BE2C (cell line): ENCODE measurements at regions not wholly inside any gene's neighbourhood (a gene's known extent, or its start where the extent isn't known, plus 50 kb on each side); places are given as distances from the start of the nearest gene placed in this dataset.
"Not testable (repeated sequence)": the region's sequence is repeated elsewhere in the genome, so short reads cannot be mapped to it uniquely, and the experiment has no call there.

Source experiments
- DNase-seq: peaks from one replicate; pipeline ENCODE4 v3.0.0-alpha.2; 2020
- H3K27me3 ChIP-seq: fragments of 250-450 bp; sonication (Bioruptor Pico); 2 replicates; pipeline ENCODE4 v1.5.1; 2020; ENCODE audit warnings: mild to moderate bottlenecking
- H3K36me3 ChIP-seq: fragments of 250-450 bp; sonication (Bioruptor Pico); 2 replicates; pipeline ENCODE4 v1.5.1; 2020; ENCODE audit warnings: mild to moderate bottlenecking
- H3K4me1 ChIP-seq: fragments of 250-450 bp; sonication (Bioruptor Pico); 2 replicates; pipeline ENCODE4 v1.5.1; 2020
- H3K4me3 ChIP-seq: 2 replicates; pipeline ENCODE4 v1.5.1; 2011; ENCODE audit warnings: low read depth, low read length
- H3K9me3 ChIP-seq: fragments of 250-450 bp; sonication (Bioruptor Pico); 2 replicates; pipeline ENCODE4 v1.5.1; 2020
- CTCF ChIP-seq: IDR thresholded peaks from 2 replicates; pipeline ENCODE4 v1.5.1; 2012; ENCODE audit warnings: mild to moderate bottlenecking, low read depth, low read length

DNA sequence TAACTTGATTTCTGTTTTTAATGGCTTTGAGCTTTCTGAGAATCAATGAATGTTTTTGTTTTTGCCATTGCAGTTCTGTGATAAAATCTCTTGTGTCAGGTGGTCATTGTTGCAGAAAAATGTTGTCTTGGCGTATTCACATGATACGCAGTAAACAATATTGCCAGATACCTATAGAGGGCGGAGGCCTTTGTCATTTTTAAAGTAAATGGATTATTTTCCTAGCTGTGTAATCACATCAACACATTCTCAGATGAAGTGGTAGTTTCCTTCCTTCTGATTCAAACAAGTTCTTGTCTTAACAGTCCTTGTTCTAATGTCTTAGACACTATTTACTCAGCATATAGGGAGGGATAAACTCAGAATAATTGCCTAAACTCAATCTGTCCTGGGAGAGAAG lies 109.9 kb upstream of the DAB2 start:
- no peak for DNase-seq
- H3K4me3 ChIP-seq: no peak overlapping the region
- no peak for TF ChIP-seq CTCF

GRCh38 chr5:39533749-39534148 lies 109.0 kb upstream of the DAB2 start:
- H3K9me3 ChIP-seq: no peaks in the 10 kb centered on the region
- no peak for TF ChIP-seq CTCF
- DNase-seq: no peak
- H3K27me3 ChIP-seq: no peaks in the 10 kb centered on the region
- H3K36me3 ChIP-seq: no peaks in the 10 kb centered on the region
- no peaks in the 10 kb centered on the region for H3K4me1 ChIP-seq
- H3K4me3 ChIP-seq: no peak overlapping the region

More for the DNA sequence above, 109.9 kb upstream of the DAB2 start:
- Histone ChIP-seq H3K4me1 (no peaks in the 10 kb centered on the region), H3K36me3 (no peaks in the 10 kb centered on the region), H3K9me3 (no peaks in the 10 kb centered on the region), H3K27me3 (no peaks in the 10 kb centered on the region)

GRCh38 chr5:39532511-39532910 lies 107.7 kb upstream of the DAB2 start:
- DNase-seq: no peak
- H3K4me1 ChIP-seq: no peaks in the 10 kb centered on the region
- no peak for TF ChIP-seq CTCF
- no peak overlapping the region for H3K4me3 ChIP-seq
- H3K27me3 ChIP-seq: no peaks in the 10 kb centered on the region
- H3K9me3 ChIP-seq: no peaks in the 10 kb centered on the region
- H3K36me3 ChIP-seq: no peaks in the 10 kb centered on the region

DNA sequence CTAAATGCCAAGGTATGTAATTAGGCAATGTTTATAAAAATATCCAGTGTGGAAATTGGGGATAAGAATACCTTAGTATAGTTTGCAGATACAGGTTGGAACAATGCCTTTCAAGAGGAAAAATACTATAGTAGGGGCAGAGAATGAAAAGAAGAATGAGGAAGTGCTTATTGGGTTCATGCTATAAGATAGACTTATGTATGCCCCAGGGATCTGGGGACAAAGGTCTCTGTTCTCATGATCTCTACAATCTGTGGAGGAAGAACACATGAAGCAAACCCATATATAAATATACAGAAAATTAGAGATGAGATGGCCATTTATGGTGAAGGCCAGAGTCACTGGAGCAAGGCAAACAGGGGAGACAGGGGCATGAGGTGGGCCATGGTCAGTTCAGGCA lies 106.5 kb upstream of the DAB2 start:
- Histone ChIP-seq H3K4me3 (no peak overlapping the region), H3K9me3 (no peaks in the 10 kb centered on the region), H3K27me3 (no peaks in the 10 kb centered on the region), H3K36me3 (no peaks in the 10 kb centered on the region), H3K4me1 (no peaks in the 10 kb centered on the region)
- TF ChIP-seq CTCF: no peak
- DNase-seq: no peak

DNA sequence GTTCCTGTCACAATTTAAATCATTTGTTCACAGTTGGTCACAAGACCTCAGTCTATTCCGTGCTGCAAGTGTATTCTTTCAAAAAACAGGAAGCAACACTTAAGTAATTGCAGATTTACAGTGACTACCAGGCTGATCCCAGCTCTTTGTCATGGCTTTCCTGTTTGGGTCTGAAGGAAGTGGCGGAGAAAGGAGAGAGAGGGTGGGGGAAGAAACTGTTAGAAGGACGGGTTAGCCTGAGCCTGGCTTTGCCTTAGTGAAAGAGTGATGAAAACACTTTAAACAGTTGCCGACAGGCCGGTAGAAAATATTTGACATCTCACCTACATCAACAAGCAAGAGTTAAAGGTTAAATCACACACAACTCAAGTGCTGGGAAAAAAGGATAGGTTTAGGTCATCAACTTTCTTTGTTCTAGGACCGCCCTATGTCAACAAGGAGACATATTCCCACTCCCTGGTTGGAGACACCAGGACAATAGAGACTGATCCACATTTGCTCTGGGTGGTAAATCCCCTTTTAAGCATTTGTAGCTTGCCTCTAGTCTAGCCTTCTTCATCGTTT lies 102.2 kb upstream of the DAB2 start:
- no peaks in the 10 kb centered on the region for H3K4me1 ChIP-seq
- no peak for DNase-seq
- no peak for TF ChIP-seq CTCF
- H3K4me3 ChIP-seq: no peak overlapping the region
- no peaks in the 10 kb centered on the region for H3K27me3 ChIP-seq
- no peaks in the 10 kb centered on the region for H3K36me3 ChIP-seq
- no peaks in the 10 kb centered on the region for H3K9me3 ChIP-seq

GRCh38 chr5:39525781-39526180 lies 101.0 kb upstream of the DAB2 start:
- H3K4me1 ChIP-seq, DNase-seq, H3K27me3 ChIP-seq, H3K9me3 ChIP-seq, H3K4me3 ChIP-seq, H3K36me3 ChIP-seq: not testable (repeated sequence)

DNA sequence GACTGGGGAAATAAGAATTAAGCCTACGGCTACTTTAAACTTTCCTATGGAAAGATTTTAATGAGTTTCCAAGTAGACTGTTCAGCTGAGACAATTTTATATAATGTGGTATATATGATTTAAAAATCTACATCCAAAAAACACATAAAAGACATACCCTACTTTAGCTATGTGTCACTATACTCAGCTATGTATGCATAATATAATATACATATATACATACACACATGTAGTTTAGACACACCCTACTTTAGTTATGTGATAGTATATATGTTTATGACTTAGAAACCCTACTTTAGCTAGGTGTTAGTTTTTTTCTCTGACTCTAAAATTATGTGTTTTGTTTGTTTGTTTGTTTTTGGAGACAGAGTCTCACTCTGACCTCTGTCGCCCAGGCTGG lies 100.5 kb upstream of the DAB2 start:
- Histone ChIP-seq H3K36me3 (no peaks in the 10 kb centered on the region), H3K9me3 (no peaks in the 10 kb centered on the region), H3K4me3 (no peak overlapping the region), H3K4me1 (no peaks in the 10 kb centered on the region), H3K27me3 (no peaks in the 10 kb centered on the region)
- no peak for TF ChIP-seq CTCF
- no peak for DNase-seq
